ENCODE measurements at regions not wholly inside any gene's neighbourhood (a gene's known extent, or its start where the extent isn't known, plus 50 kb on each side); places are given as distances from the start of the nearest gene placed in this dataset.

- peak; percentile 47 for DNase-seq
Measured at GRCh38 chr22:46078241-46079092, 71.9 kb upstream of the PPARA start.

GRCh38 chr22:46079093-46079860 is 71.0 kb upstream of the PPARA start:
- no peak for DNase-seq

- no peak for DNase-seq
Measured at GRCh38 chr22:46079861-46080821, 70.2 kb upstream of the PPARA start.

GRCh38 chr22:46081036-46081830 is 69.1 kb upstream of the PPARA start:
- DNase-seq, result no peak

- no peak for DNase-seq
Measured at GRCh38 chr22:46081831-46082210, 68.5 kb upstream of the PPARA start.

DNA sequence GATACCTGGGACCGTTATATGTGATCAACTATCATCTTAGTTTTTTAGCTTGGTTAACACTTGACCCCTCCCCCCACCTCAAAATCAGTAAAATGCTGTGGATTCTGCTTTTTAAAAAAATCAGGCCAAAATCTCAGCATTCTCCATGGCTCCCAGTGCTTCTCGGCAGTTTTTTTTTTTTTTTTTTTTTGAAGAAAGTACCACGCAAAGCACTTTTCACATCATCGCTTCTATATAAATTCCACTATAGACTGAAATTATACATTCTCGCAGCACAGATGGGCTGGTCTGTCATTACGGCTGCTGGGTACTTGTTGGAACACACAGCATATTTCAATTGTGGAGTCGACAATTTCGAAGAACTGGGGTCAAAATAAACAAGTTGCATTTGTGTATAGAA is 67.7 kb upstream of the PPARA start:
- DNase-seq, result no peak

- DNase-seq, result no peak
Measured at GRCh38 chr22:46083383-46084350, 66.7 kb upstream of the PPARA start.

DNA sequence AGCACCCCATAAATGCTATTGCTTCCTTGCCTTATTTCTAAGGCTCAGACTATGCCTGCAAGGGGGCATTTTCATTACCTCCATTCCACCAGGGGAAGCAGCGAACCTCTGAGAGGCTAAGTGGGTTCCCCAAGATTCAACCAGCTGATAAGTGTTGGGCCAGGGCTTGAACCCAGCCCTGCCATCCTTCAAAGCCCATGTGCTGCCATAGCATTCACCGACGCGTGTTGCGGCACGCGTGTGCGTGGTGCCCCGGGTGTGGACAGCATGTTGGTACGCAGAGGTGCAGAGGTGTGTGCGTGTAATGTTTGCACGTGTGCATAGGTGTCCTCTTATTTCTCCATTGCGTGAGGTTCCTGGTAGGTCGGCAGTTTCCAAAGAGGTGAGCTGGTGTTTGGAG is 66.0 kb upstream of the PPARA start:
- no peak for DNase-seq

DNA sequence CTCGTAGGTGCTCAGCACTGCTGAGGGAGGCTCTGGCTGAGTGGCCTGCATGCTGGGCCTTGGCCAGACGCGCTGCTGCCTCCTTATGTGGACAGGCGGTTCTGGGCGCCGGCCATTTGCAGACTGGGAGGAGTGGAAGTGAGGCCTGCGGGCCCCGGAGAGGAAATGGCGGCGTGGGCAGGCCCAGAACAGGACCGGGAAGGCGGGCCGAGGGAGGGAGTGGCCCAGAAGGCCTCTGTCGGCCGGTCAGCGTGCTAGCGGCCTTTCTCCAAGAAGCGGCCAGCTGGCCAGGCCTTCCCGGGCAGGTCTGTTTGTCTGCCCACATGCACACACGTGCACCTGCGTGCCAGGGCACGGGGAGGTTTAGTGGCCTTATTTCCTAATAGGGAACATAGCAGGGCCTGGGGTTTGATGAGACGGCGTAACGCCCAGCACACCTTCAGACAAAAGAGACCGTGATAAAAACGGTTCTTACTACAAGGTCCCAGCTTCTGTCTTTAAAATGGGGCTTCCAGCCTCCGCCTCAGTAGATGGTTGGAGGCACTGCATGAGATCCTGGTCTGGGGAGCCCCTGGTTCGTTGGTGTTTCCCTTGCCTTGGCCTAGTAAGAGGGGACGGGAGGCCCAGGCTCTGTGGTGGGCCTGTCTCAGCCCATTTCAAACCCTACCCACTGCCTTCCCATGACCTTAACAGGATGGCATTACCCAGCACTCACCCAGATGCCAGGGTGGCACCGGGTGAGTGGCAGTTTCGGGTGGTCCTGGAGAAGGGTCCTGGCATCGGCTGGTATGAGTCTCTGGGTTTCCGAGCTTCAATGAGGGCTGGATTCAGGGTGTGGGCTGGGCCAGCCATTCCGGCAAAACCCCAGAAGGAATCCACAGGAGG is 65.1 kb upstream of the PPARA start:
- no peak for DNase-seq

- peak; percentile 59 for DNase-seq
Measured at GRCh38 chr22:46085828-46086576, 64.3 kb upstream of the PPARA start.

GRCh38 chr22:46086577-46087335 is 63.6 kb upstream of the PPARA start:
- no peak for DNase-seq

DNA sequence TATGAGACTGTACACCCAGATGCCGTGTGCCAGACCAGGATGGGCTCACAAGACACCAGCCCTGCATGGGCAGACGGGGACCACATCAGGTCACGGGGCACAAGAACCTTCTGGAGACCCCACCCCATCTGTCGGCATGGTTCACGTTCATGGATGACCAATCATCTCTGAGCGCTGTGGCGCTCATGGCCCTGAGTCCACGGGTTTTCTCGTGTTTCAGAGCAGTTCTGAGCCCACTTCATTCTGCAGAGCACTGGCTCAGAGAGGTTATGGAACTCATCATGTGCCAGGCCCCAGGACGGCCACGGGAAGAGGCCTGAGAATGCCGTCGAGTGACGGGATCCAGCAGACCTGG is 63.0 kb upstream of the PPARA start:
- DNase-seq, result no peak

- peak; percentile 95 for DNase-seq
Measured at GRCh38 chr22:46087816-46088277, 62.5 kb upstream of the PPARA start.

- no peak for DNase-seq
Measured at GRCh38 chr22:46088541-46089311, 61.6 kb upstream of the PPARA start.

- DNase-seq, result no peak
Measured at GRCh38 chr22:46089426-46090035, 60.8 kb upstream of the PPARA start.

DNA sequence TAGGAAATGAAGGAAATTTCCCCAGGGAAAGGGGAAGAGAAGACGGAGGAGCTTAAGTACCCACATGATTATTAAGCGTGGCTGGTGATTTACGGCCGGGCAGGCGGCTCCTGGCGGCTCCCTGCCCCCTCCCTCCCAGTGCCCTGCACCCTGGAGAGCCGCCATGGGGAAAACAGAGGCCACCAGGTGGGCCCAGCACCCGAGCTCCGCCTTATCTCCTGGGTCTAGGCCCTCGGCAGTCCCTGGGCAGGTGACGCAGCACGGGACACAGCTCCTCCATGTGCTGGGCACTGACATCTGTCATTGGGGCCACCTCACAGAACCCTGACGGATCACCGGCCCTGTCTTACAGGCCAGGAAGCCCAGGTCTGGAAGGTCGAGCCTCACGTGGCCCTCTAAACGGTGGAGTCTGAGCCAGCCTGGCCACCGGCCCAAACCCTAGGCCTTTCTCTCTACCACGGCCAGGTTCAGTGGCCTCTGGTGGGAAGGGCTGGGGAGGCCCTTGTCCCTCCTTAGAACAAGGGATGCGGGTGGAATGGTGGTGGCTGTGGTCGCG is 60.2 kb upstream of the PPARA start:
- no peak for DNase-seq

Measured in tongue (tissue), 1 donor.